BJ (cell line): ENCODE measurements at regions not wholly inside any gene's neighbourhood (a gene's known extent, or its start where the extent isn't known, plus 50 kb on each side); places are given as distances from the start of the nearest gene placed in this dataset.

Experiments used
- CTCF ChIA-PET: fragments of 350-600 bp; formaldehyde crosslinking; extraction: SDS; loops from one replicate; lab custom pipeline; 2021; ENCODE audit warnings: antibody characterized with exemption, inconsistent platforms; lab: Yijun Ruan, JAX
- POLR2A ChIA-PET: fragments of 300-600 bp; sonication (Branson Sonifier 250); formaldehyde crosslinking; extraction: SDS; loops from one replicate; lab custom pipeline; 2021; ENCODE audit warnings: antibody characterized with exemption; lab: Charles Lee
- DNase-seq: peaks from one replicate; pipeline ENCODE4 v3.0.0-alpha.2; 2011; ENCODE audit warnings: low read depth
- H3K27me3 ChIP-seq: 2 replicates; pipeline ENCODE4 v1.6.0; 2011; ENCODE audit warnings: low read length; ENCODE audit not compliant: control insufficient read depth, insufficient read depth
- H3K36me3 ChIP-seq: 2 replicates; pipeline ENCODE4 v1.5.1; 2011; ENCODE audit warnings: low read length; ENCODE audit not compliant: control insufficient read depth, insufficient read depth
- H3K4me3 ChIP-seq: 2 replicates; pipeline ENCODE4 v1.5.1; 2011; ENCODE audit warnings: low read depth, mild to moderate bottlenecking, control low read depth, low read length
- TF ChIP-seq, protein P1 (sequence below): IDR thresholded peaks from 2 replicates; pipeline ENCODE4 v1.5.1; 2011; ENCODE audit warnings: low read depth, mild to moderate bottlenecking, control low read depth, inconsistent platforms, low read length, moderate library complexity; ENCODE audit not compliant: insufficient read depth

DNA sequence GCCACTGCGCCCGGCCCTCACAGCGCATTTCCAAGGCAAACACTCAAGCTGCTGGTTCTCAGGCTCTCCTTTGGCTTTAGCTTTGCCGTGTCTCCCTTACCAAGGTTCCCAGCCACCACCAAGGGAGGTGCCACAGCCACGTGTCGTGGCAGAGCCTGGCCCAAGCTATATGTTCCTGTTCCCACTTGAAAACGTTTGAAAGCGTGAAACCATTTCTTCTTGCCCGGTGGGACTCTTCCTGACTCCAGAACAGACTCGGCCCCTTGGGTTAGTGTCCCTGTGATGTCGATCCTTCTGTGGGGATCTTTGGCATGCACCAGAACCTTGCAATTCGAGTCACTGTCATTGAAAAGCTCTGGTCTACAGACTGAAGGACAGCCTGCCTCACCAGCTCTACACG, 147.9 kb downstream of the HSD17B3 start:
- ChIA-PET CTCF (no interaction called here), POLR2A (no interaction called here)
- Histone ChIP-seq H3K4me3 (no peak overlapping the region), H3K27me3 (peaks cover 4% of the 10 kb centered on the region), H3K36me3 (no peaks in the 10 kb centered on the region)
- DNase-seq, result no peak
- TF ChIP-seq, protein P1, sequence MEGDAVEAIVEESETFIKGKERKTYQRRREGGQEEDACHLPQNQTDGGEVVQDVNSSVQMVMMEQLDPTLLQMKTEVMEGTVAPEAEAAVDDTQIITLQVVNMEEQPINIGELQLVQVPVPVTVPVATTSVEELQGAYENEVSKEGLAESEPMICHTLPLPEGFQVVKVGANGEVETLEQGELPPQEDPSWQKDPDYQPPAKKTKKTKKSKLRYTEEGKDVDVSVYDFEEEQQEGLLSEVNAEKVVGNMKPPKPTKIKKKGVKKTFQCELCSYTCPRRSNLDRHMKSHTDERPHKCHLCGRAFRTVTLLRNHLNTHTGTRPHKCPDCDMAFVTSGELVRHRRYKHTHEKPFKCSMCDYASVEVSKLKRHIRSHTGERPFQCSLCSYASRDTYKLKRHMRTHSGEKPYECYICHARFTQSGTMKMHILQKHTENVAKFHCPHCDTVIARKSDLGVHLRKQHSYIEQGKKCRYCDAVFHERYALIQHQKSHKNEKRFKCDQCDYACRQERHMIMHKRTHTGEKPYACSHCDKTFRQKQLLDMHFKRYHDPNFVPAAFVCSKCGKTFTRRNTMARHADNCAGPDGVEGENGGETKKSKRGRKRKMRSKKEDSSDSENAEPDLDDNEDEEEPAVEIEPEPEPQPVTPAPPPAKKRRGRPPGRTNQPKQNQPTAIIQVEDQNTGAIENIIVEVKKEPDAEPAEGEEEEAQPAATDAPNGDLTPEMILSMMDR, result no peak

DNA sequence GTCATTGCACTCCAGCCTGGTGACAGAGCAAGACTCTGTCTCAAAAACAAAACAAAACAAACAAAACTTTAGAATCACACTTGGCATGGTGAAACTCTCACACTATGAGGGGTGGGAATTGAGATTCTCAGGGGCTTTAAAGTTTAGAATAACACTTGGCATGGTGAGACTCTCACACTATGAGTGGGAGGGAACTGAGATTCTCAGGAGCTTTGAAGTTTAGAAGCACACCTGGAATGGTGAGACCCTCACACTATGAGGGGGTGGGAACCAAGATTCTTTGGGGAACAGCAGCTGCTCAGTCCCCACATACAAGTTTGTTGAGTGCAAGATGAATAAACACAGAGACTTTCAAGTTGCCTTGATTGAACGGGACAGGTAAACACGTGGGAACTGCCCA, 149.4 kb downstream of the HSD17B3 start:
- no peak for DNase-seq
- H3K27me3 ChIP-seq, result peaks cover 4% of the 10 kb centered on the region
- no peaks in the 10 kb centered on the region for H3K36me3 ChIP-seq
- TF ChIP-seq, protein P1, result no peak
- H3K4me3 ChIP-seq, result no peak overlapping the region
- ChIA-PET POLR2A (no interaction called here), CTCF (no interaction called here)

DNA sequence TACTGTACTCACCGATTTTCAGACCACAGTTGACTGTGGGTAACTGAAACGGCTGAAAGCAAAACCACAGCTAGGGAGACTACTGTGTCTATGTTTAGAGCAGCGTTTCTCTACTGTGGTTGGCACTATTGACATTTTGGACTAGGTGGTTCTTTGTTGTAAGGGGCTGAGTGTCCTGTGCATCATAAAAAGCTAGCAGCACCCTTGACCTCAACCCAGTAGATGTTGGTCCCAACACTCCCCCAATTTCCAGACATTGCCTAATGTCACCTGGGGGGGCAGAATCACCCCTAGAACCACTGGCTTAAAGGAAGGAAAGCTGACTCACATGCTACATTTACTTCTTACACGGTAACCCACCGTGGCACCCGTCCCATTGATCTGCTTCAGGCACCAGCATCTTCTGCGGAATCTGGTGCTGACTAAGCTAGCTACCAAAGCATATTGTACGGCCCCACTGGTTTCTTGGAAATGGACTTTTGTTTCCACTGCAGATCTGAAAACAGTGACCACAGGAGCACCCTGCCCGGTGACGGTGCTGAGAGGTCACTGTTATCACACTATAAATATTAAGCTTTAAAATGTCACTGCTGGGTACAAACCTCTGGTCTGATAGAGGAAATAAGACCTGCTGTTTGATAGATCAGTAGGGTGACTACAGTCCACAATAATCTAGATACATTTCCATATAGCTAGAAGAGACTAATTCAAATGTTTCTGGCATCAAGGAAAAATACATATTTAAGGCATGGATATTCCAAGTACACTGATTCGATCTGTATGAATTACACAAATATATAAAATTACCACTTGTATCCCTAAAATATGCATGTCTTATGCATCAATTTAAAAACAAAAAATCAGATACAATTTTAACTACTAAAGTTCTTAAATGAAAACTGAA, 151.4 kb downstream of the HSD17B3 start:
- Histone ChIP-seq H3K27me3 (peaks cover 2% of the 10 kb centered on the region), H3K36me3 (no peaks in the 10 kb centered on the region), H3K4me3 (no peak overlapping the region)
- TF ChIP-seq, protein P1, result no peak
- ChIA-PET CTCF (interaction anchor here (0.5 kb wide), 1 partner anchor 125 kb away, joined by 3 read pairs; no protein-coding TSS in a partner anchor), POLR2A (no interaction called here)
- DNase-seq, result no peak

DNA sequence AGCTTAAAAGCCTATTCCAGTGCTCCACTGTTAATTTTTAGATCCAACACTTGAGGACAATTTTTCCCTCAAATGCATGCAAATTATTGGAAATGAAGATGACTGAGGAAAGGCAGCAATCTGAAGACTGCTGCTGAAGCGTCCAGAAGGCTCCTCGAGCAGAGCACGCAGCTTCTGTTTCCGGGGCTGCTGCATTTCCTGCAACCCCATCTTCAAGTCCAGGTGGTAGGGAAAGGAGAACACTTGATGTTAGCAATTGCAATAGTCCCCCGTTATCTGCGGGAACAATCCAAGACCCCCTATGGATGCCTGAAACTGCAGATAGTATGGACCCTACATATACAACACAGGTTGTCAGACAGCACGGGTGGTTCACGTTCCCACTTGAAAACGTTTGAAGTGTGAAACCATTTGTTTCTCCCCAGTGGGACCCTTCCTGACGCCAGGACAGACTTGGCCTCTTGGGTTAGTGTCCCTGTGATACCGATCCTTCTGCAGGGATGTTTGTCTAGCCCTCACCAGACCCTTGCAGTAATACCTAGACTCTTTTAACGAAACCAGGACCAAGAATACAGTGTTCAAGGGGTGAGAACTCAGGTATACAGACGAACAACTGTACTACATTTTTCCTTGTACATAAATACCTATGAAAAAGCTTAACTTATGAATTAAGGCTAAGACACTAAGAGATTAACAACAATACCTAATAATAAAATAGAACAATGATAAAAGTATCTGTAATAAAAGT, 152.3 kb downstream of the HSD17B3 start:
- Histone ChIP-seq H3K27me3 (peaks cover 2% of the 10 kb centered on the region), H3K36me3 (no peaks in the 10 kb centered on the region), H3K4me3 (no peak overlapping the region)
- TF ChIP-seq, protein P1, result no peak
- DNase-seq, result no peak
- POLR2A ChIA-PET, result no interaction called here
- CTCF ChIA-PET, result interaction anchor here (0.5 to 1.2 kb wide), 2 partner anchors 42 to 125 kb away, joined by 3 read pairs; no protein-coding TSS in a partner anchor
